ENCODE measurements at regions not wholly inside any gene's neighbourhood (a gene's known extent, or its start where the extent isn't known, plus 50 kb on each side); places are given as distances from the start of the nearest gene placed in this dataset.

DNA sequence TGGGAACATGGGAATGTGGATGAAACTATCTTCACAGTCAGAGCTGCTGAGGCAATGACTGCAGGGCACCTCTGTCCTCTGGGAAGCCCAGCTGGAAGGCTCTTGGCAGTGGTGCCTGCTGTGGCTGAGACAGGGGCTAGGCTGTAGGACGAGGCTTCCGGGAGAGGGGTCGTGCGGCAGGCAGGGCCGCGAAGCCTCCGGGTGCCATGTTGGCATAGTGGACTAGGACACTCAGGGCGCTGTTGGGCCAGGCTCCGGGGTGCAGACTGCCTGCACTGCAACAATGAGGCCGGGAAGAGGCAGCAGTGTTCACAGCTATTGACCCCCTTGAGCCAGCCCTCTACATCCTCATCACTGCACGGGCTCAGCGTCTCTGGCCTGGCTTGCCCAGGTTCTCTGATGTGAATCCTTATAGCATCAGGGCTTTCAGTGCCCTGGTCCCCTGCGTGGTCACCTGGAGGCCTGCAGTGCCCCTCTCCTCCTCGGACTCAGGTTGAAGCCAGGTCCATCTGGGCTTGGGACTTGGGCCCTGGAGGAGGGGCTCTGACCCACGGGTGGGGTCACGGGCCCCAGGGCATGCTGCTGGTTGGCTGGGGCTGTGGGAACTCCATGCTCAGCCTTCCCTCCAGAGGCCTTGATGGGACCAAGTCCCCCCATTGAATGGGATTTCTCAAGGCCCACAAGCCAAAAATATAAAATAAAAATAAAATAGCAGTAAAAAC lies 91.6 kb downstream of the TNFRSF13B start:
- H3K36me3 ChIP-seq (ENCODE audit: control insufficient read depth in 4 of 4, insufficient read depth in 4 of 4, low read length in 4 of 4), result no peaks in the 10 kb centered on the region
- TF ChIP-seq, protein P1, sequence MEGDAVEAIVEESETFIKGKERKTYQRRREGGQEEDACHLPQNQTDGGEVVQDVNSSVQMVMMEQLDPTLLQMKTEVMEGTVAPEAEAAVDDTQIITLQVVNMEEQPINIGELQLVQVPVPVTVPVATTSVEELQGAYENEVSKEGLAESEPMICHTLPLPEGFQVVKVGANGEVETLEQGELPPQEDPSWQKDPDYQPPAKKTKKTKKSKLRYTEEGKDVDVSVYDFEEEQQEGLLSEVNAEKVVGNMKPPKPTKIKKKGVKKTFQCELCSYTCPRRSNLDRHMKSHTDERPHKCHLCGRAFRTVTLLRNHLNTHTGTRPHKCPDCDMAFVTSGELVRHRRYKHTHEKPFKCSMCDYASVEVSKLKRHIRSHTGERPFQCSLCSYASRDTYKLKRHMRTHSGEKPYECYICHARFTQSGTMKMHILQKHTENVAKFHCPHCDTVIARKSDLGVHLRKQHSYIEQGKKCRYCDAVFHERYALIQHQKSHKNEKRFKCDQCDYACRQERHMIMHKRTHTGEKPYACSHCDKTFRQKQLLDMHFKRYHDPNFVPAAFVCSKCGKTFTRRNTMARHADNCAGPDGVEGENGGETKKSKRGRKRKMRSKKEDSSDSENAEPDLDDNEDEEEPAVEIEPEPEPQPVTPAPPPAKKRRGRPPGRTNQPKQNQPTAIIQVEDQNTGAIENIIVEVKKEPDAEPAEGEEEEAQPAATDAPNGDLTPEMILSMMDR (IDR thresholded peaks at IDR 0.05; ENCODE audit: control extremely low read depth, extremely low read depth), result no peak
- H3K4me3 ChIP-seq, result no peak overlapping the region
- no peak overlapping the region for H3K9ac ChIP-seq (ENCODE audit: insufficient read depth in 1 of 2, low read length in 2 of 2)
- ATAC-seq (ENCODE audit: insufficient read depth, low FRiP score) (no peak), DNase-seq (no peak)
- no peaks in the 10 kb centered on the region for H3K27me3 ChIP-seq (ENCODE audit: control insufficient read depth in 3 of 3, insufficient read depth in 3 of 3, low read length in 2 of 3)
- WGBS, 2 donors, result 94 to 97% methylated on average over 16 of the region's 16 CpGs
- peaks cover 0 to 8% (median 0%) of the 10 kb centered on the region in 5 donors for H3K4me1 ChIP-seq (ENCODE audit: control insufficient read depth in 5 of 5, insufficient read depth in 5 of 5, low read length in 5 of 5)
- H3K27ac ChIP-seq (ENCODE audit: low read depth in 1 of 2, low read length in 1 of 2), result no peak overlapping the region
- no peaks in the 10 kb centered on the region for H3K9me3 ChIP-seq (ENCODE audit: control insufficient read depth in 4 of 4, insufficient read depth in 3 of 4, low read length in 3 of 4)

DNA sequence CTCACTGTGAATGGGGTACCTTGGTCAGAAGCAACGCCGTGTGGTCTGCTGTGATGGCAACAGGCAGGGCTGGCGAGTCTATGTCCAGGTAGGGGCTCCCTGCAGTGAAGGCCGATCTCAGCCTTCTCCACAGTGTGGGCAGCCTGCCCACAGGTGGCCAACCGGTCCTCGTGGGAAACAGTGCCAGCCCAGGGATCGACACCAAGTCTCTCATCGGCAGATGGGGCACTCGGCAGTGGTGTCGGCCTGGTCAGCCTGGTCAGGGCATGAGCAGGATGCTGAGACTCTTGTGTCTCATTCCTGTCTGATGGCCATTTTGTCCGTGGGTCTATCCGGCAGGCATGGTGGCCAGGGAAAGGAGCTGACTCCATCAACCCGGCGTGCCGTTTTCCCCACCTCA lies 92.2 kb downstream of the TNFRSF13B start:
- Histone ChIP-seq H3K27ac (ENCODE audit: low read depth in 1 of 2, low read length in 1 of 2) (no peak overlapping the region), H3K9ac (ENCODE audit: insufficient read depth in 1 of 2, low read length in 2 of 2) (no peak overlapping the region), H3K9me3 (ENCODE audit: control insufficient read depth in 4 of 4, insufficient read depth in 3 of 4, low read length in 3 of 4) (no peaks in the 10 kb centered on the region), H3K4me1 (ENCODE audit: control insufficient read depth in 5 of 5, insufficient read depth in 5 of 5, low read length in 5 of 5) (peaks cover 0 to 8% (median 0%) of the 10 kb centered on the region in 5 donors), H3K4me3 (no peak overlapping the region), H3K36me3 (ENCODE audit: control insufficient read depth in 4 of 4, insufficient read depth in 4 of 4, low read length in 4 of 4) (no peaks in the 10 kb centered on the region), H3K27me3 (ENCODE audit: control insufficient read depth in 3 of 3, insufficient read depth in 3 of 3, low read length in 2 of 3) (no peaks in the 10 kb centered on the region)
- no peak for ATAC-seq (ENCODE audit: insufficient read depth, low FRiP score)
- TF ChIP-seq, protein P1 (IDR thresholded peaks at IDR 0.05; ENCODE audit: control extremely low read depth, extremely low read depth), result no peak
- no peak for DNase-seq
- WGBS, 2 donors, result 93 to 96% methylated on average over 15 of the region's 15 CpGs

GRCh38 chr17:16878606-16879005 lies 93.3 kb downstream of the TNFRSF13B start:
- ATAC-seq (ENCODE audit: insufficient read depth, low FRiP score), result no peak
- H3K27ac ChIP-seq (ENCODE audit: low read depth in 1 of 2, low read length in 1 of 2), result no peak overlapping the region
- no peaks in the 10 kb centered on the region for H3K27me3 ChIP-seq (ENCODE audit: control insufficient read depth in 3 of 3, insufficient read depth in 3 of 3, low read length in 2 of 3)
- H3K9ac ChIP-seq (ENCODE audit: insufficient read depth in 1 of 2, low read length in 2 of 2), result no peak overlapping the region
- no peak overlapping the region for H3K4me3 ChIP-seq
- peaks cover 0 to 8% (median 0%) of the 10 kb centered on the region in 5 donors for H3K4me1 ChIP-seq (ENCODE audit: control insufficient read depth in 5 of 5, insufficient read depth in 5 of 5, low read length in 5 of 5)
- TF ChIP-seq, protein P1 (IDR thresholded peaks at IDR 0.05; ENCODE audit: control extremely low read depth, extremely low read depth), result no peak
- DNase-seq, result peak; percentile 36 to 69 (median 62)
- H3K9me3 ChIP-seq (ENCODE audit: control insufficient read depth in 4 of 4, insufficient read depth in 3 of 4, low read length in 3 of 4), result no peaks in the 10 kb centered on the region
- no peaks in the 10 kb centered on the region for H3K36me3 ChIP-seq (ENCODE audit: control insufficient read depth in 4 of 4, insufficient read depth in 4 of 4, low read length in 4 of 4)
- WGBS, 2 donors, result 61 to 71% methylated on average over 10 of the region's 10 CpGs
